Dermis microvascular lymphatic vessel endothelial cell (primary cell): ENCODE measurements at regions not wholly inside any gene's neighbourhood (a gene's known extent, or its start where the extent isn't known, plus 50 kb on each side); places are given as distances from the start of the nearest gene placed in this dataset.
"Not testable (repeated sequence)": the region's sequence is repeated elsewhere in the genome, so short reads cannot be mapped to it uniquely, and the experiment has no call there.

ENCODE experiments used
- DNase-seq, 2 donors: peaks; one replicate each; pipeline versions ENCODE4 v3.0.0 to v3.0.0-alpha.2; 2010; ENCODE audit warnings: low read depth in 2 of 2

DNA sequence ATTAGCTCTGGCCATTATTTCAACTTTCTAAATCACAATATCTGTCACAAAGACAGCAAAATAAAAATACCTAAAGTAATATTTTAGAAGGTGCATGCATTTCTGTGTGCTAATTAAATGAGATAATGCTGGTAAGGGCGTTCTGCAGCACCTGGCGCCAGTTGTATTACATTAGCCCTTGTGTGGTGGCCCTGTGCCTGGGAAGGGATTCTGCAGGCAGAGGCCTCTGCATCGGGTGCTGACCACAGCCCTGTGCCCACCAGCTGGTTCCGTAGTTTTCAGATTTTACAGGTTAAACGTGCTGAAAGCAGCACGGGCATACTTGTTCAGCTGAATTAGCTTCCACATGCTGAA lies 157.7 kb upstream of the PRKCQ start:
- no peak for DNase-seq

DNA sequence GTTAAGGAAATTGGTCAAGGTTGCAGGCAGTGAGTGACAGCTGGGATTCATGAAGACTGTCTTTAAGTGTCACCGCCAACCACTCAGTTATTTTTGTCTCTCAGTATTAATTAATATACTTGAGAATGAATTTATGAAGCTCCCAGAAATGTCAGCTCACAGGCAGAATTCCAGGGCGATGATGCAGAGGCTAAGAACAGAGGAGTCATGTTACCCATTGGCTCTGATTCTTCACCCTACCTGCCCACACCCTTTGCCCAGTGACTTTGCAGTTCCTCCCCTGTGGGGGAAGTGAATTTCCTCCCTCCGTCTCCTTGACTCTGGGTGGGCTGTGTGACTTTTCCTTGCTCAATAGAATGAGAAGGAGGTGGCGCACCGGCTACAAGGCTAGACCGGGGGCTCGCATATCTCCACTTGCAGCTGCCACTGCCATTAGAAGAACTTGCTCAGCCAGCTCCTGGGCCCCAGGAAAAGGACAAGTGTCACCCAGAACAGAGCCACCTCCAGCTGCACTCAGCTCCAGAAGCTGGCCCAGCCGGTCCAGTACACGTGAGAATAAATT lies 157.1 kb upstream of the PRKCQ start:
- DNase-seq: no peak

DNA sequence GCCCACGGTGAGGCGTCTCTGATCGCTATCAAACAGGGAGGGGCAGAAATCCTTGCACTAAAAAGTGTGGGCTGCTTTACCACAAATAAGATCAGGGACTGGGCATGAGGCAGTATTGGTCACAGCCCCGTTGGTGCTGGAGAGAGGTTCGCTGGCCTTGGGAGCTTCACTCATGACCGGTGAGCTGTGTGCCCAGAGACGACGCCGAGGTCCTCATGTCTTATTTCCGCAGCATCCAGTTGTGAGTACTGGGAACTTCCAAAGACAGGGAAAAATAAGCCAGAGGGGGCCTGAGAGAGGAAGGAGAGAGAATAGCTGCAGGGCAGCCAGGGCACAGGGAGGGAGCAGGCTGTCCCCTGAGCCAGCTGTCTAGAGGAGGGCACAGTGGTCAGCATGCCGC lies 154.2 kb upstream of the PRKCQ start:
- no peak for DNase-seq

DNA sequence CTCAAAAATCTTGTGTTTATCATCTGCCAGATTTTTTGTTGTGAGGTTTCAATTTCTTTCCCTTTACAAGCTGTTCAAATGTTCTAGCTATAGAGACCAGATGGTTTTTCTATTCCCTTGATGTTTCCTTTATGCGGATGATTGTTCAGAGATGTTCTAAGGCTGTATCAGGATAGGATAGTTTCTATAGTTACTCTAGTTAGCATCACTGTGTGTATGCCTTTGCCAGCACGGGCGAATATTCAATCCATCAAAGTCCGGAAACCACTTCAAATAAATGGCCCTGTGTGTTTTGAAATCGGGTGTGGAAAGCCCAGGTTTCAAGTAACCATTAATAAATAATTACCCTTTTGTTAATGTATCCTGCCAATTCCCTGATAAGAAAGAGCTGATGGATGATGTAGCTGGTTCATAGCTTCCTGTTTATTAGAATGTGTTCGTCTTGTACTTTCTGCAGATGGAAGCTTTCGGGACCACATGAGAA lies 149.8 kb upstream of the PRKCQ start:
- DNase-seq: peak in 1 of 2 donors; percentile 88

DNA sequence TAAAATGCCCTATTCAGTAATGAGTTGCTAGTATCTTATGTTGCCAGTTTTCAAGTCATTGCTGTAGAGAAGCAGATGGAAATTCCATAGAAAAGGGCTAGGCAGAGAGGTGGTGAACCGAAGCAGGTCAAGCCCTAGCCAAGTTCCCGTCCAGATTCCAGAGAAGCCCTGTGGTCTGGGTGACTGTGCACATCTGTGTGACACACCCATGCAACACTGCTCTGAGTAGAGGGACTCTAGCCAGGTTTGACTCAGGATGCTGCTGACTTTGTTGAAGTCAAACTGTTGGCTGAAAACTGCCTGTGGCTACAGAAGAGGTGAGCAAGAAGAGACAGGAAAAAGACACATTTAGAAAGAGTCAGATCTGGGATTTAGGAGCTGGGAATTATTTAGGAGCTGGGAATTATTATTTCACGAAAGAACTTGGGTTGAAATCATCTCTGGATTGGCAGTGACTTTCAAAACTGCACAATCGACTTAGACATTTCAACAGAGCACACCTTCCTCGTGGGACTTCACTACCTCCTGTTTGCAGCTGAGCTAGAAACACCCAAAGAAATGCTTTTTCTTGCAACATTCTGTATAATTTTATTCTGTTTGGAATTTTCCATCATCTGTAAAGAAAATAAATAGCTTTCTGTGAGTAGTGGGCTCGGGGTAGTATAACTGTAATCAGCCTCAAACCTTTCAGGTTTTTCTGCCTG lies 149.1 kb upstream of the PRKCQ start:
- no peak for DNase-seq

DNA sequence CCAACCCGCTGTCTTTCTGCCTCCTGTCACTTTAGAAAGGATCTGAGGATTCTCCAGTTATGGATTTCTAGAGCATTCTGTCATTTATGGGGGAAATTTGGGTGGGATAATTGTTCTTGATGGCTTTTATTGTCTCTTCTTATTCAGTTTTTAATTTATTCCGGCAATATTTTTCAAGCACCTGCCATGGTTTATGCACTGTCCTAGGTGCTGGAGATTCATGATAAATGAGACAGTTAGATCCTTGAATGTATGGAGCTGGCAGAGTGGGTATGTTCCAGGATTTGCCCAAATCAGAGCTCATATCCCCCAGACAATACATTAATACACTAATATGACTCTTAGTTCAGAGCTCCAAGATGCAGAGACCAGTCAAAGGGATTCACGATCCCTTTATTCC lies 146.8 kb upstream of the PRKCQ start:
- no peak for DNase-seq

DNA sequence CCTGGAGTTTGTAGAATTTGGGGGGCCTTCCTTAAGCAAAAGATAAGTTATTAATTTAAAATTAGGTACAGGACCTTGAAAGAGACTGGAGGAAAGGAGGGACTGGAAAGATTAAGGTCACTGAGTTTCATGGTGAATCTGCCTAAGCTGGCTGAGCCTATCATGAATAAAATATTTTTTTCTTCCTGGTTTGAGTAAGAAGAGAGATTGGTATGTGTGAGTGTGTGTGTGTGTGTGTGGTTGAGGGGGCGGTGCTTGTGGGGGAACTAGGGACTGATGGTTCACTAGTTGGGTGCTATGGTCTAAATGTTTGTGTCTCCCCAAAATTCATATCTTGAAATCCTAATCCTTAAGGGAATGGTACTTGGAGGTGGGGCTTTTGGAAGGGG lies 142.5 kb upstream of the PRKCQ start:
- no peak for DNase-seq

DNA sequence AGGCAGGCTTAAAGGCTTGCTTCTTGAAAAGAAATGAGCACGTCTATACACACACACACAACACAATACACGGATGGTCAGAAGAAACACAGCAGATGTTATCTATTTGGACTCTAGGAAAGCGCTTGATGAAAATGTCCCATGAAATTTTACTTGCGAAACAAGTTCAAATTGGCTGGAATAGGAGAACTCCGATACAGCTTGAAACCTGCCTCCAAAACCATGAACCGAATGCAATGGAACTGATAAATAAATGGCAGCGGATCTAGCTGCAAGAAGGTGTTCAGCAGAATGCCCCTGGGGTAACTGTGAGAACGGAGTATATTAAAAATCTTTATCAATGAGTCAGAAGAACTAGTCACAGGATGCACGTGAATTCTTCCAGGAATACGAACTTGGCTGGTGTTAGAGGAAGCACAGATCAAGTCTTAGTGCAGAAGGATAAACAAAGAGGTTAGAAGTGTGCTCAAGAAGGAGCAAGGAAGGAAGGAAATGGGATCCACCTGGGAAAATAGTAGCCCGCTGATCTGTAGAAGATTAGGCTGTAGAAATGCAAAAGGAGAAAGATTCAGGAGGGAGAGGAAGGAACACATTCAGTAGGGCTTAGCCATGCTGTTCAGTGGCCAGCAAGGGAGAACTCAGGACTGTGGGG lies 142.0 kb upstream of the PRKCQ start:
- peak in 1 of 2 donors; percentile 97 for DNase-seq

DNA sequence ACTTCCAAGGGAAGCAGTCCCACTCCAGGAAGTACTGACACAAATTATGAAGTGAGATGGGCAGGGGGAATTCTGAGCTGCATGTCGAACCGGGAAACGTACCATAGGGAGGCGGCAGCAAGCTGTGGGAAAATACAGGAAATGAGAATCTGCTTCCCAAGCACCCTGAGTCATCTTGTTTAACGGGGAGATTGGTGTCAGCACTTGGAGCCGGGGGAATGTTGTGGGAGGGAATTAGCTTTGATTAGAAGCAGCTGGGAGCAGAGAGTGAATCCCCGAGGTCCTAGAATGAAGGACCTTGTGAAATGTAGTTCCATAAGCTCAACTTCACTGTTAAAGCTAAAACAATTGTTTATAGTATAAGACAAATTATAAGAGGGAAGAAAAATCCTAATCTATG lies 141.4 kb upstream of the PRKCQ start:
- peak in 1 of 2 donors; percentile 90 for DNase-seq

DNA sequence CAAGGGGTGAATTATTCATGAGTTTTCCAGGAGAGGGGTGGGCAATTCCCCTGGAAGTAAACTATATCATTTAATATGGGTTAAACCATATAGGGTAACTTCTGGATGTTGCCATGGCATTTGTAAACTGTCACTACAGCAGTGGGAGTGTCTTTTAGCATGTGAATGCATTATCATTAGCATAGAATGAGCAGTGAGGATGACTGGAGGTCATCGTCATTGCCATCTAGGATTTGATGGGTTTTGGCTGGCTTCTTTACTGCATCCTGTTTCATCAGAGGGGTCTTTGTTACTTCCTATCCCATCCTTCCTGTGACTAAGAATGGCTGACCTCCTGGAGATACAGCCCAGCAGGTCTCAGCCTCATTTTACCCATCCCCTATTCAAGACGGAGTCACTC lies 139.5 kb upstream of the PRKCQ start:
- DNase-seq: no peak

DNA sequence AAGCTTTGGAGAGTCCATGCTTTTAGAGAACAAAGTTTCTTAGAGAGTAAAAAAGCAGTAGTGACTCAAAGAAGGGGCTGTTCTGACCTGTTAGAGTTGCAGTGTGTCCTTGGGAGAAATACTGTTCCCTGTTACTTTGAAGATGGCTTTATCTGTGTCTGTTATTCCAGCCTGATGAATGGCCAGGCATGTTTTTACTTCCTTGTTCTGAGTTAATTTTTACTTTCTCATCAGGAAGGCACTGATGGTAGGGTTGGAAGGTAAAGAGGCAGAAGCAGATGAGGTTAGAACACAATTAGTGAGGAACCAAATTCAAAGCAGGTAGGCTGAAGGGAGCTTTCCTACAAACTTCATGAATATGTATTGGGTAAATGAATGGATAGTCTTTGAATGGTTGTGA lies 138.5 kb upstream of the PRKCQ start:
- no peak for DNase-seq

DNA sequence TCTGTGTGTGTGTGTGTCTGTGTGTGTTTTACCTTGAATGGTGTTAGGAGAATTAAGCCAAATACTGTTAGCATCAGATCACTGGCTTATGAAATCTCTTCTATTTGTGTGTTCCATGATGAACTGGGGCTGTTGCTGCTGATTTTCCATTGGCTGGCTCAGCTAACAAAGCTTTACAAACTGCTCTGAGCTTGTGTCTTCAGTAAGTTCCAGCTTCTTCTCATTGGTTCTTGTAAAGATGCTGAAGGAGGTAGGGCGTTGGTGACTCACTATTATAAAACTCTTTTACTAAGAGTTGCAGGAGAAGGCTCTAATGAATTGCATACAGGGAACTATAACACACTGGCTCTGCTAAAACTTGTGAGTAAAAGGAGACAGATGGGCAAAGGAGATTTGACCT lies 136.4 kb upstream of the PRKCQ start:
- DNase-seq: no peak

DNA sequence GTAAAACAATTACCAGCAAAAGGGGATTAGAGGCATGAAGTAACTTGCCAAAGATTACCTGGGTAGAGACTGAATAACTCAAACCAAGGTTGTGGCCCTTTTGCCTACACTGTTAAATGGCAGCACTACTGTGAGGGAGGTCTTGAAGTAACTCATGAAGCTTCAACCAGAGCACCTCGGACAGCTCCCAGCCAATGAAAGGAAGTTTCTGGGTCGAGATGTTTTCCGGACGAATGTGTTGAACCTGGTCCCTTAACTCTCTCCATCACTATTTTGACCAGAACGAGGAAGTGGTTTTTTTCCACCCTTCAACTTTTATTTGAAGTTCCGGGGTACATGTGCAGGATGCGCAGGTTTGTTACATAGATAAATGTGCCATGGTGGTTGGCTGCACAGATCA lies 133.6 kb upstream of the PRKCQ start:
- no peak for DNase-seq

DNA sequence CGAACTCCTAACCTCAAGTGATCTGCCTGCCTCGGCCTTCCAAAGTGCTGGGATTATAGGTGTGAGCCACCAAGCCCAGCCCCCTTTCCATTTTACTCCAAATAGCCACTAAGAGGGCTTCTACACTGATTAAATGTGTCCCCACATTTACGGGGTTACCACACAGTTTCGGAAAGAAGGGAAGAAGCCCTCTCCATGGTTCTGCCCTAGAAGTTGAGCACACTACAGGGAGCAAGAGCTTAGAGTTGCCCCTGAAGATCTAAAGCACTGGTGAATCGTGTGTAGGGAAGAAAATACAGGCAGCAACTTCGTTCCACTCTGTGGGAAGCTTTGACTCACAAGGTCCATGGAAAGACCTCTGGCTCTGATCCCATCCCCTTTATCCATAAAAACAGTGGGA lies 133.0 kb upstream of the PRKCQ start:
- DNase-seq: no peak

DNA sequence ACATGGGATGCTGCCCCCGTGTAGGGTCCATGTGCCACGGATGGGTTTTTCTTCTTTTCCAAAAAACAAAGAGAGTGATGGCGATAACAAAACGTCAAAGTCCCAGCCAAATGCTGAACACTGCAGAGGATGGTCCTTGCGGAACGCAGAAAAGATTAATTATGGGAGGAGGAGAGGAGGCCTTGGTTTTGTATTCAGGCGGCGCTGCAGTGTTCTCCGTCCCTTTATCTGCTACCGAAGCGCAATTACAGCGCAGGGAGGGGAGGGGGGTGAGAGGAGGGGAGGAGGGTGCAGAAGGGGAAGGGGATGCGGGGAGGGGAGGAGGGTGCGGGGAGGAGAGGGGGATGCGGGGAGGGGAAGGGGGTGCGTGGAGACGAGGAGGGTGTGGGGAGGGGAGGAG lies 131.8 kb upstream of the PRKCQ start:
- DNase-seq: no peak

DNA sequence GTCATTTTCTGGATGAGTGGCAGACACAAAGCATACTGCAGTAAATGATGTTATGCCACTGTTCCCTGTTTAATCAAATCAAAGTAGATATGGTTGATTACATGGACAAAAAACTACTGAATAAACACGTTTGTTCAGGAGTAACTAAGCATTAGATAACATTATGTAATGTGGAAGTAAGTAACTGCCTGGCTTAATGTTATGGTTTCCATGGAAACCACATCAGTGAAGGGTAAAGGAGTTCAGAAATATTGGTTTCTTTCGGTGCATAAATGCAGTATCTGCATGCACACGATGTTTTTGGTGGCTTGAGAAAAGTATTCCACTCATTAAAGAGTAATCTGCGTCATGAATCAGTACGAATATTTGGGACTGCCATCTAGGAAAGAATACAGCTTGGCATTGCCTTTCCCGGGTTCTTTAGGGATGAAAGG lies 131.3 kb upstream of the PRKCQ start:
- DNase-seq: no peak

DNA sequence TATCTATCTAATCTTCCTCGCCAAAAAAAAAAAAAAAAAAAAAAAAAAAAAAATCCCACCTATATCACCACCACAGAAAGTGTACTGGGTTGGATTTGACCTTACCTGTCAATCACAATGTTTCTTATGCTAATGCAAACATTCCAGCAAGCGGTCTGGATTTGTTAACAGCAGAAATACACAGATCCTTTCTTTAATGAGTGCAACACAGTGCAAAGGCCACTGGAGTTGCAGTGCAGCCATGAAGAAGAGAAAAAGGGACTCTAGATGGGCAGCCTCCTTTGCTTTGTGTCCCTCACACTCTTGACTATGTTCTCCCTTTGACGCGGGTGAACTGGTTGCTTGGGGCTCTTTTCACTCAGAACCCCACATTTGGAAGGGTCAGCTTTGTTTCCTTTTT lies 127.3 kb upstream of the PRKCQ start:
- DNase-seq: no peak

DNA sequence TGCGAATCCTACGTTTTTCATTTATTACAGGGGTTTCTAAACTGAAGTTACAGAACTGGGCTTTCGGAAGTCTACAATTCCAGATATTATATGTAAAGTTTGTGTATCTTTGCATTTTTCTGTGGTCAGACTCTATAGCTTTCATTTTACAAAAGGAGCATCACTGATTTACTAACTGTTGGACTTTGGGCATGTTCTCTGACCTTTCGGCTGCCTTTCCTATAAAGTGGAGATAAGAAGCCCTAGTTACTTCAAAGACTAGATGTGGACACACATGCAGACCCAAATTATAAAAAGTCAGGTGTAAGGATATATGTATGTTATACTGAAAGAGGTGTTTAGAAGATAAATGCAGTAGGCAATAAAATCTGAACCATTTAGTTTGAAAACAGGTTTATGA lies 126.6 kb upstream of the PRKCQ start:
- DNase-seq: no peak

DNA sequence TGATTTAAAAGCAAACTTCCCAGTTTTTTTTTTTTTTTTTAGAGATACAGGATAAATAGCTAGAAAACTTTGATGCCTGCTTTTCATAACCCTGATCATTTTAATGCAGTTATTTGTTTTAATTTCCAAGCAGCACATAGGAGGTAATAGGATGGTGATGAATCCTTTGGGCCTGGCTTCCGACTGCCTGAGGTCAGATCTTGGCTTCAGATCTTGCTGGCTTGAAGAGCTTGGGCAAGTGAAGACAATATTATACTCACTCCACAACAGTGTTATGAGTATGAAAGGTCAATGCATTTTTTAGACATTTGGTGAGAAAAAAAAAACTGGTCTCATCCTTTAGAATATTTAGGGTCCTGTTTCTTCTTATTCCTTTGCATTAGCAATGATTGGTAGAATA lies 124.8 kb upstream of the PRKCQ start:
- no peak for DNase-seq

DNA sequence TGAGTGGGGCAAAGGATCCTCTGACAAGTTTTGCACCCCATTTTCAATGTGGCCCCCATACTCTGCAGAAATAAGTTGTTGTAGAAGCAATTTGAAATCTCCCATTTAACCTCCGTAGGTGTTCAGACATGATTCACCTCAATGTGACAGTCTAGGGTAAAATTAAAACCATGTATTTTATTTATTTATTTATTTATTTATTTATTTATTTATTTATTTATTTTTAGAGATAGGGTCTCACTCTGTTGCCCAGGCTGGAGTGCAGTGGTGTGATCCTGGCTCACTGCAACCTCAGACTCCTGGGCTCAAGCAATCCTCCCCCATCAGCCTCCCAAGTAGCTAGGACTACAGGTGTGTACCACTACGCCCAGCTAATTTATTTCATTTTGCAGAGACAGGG lies 122.8 kb upstream of the PRKCQ start:
- not testable (repeated sequence) for DNase-seq

DNA sequence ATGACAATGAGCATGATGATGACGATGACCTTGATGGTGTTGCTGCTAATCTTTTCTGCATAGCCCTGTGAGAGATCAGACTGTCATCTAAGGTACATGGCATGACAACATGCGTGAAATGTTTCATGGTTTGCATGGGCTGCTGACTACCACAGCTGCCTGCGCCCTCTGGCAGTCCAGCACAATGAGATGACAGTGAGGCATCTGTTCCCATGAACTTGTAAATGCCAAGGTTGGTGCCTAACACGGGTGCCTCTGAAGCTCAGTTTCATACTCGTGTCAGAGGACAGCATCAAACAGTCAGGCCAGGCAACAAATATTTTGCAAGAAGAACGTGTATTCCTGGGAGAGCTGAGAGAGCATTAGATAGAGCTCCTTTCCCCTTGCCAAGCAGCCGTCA lies 122.0 kb upstream of the PRKCQ start:
- no peak for DNase-seq

DNA sequence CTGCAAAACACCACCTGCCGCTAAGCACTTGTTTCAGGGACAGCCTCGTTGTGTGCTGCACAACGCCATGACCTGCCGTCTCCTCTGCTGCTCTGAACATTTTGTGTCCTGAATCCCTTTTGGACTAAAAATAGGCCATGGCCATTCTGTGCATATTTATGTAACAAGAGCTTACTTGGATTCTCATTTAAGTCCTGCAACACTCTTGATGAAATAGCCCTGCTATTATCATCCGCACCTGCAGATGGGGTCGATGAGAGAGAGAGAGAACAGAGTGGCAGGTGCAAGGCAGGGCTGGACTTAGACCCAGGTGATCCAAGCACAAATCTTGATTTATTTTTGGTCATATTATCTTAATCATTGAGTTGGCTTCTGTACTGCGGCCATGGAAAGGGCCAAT lies 121.2 kb upstream of the PRKCQ start:
- peak in 1 of 2 donors; percentile 2 for DNase-seq

DNA sequence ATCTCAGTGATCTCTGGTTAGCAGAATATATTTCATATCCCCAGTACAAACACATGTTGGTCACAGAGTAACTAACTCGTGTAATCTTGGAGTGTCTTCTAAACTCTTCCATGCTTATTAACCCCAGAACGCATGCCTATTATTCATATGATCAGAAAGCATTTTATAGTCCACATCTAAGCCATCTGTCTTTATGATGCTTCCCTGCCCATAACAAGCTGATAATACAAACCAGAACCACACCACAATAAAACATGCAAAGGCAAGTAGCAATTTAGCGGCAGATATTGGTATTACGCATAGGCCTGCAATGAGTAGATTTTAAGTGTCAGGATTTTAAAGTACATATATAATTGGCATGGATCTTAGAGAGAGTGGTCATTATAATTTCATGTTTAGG lies 120.0 kb upstream of the PRKCQ start:
- no peak for DNase-seq
